Effector memory CD4-positive, alpha-beta T cell (primary cell): ENCODE measurements at regions not wholly inside any gene's neighbourhood (a gene's known extent, or its start where the extent isn't known, plus 50 kb on each side); places are given as distances from the start of the nearest gene placed in this dataset.
"Not testable (repeated sequence)": the region's sequence is repeated elsewhere in the genome, so short reads cannot be mapped to it uniquely, and the experiment has no call there.

Experiments
- DNase-seq, 3 donors: peaks; one replicate each; pipeline ENCODE4 v3.0.0-alpha.2; 2020
- H3K27ac ChIP-seq: 2 replicates; pipeline ENCODE4 v1.7.0; 2013; ENCODE audit warnings: mild to moderate bottlenecking, low read length, moderate library complexity; ENCODE audit not compliant: insufficient read depth, poor library complexity, severe bottlenecking
- H3K27me3 ChIP-seq: replicated peaks from 2 replicates; pipeline ENCODE4 v1.7.0; 2013; ENCODE audit warnings: mild to moderate bottlenecking, low read length; ENCODE audit not compliant: insufficient read depth, control insufficient read depth, poor library complexity, severe bottlenecking
- H3K36me3 ChIP-seq: 2 replicates; pipeline ENCODE4 v1.7.0; 2013; ENCODE audit warnings: mild to moderate bottlenecking, low read length, moderate library complexity; ENCODE audit not compliant: control insufficient read depth, insufficient read depth
- H3K4me1 ChIP-seq: 2 replicates; pipeline ENCODE4 v1.7.0; 2013; ENCODE audit warnings: low read length, mild to moderate bottlenecking; ENCODE audit not compliant: control insufficient read depth, insufficient read depth, poor library complexity, severe bottlenecking
- H3K4me3 ChIP-seq: 2 replicates; pipeline ENCODE4 v1.7.0; 2013; ENCODE audit warnings: low read length, low read depth, mild to moderate bottlenecking; ENCODE audit not compliant: insufficient read depth, poor library complexity, severe bottlenecking
- H3K9me3 ChIP-seq: 2 replicates; pipeline ENCODE4 v1.7.0; 2013; ENCODE audit warnings: mild to moderate bottlenecking, low read length, moderate library complexity; ENCODE audit not compliant: control insufficient read depth

DNA sequence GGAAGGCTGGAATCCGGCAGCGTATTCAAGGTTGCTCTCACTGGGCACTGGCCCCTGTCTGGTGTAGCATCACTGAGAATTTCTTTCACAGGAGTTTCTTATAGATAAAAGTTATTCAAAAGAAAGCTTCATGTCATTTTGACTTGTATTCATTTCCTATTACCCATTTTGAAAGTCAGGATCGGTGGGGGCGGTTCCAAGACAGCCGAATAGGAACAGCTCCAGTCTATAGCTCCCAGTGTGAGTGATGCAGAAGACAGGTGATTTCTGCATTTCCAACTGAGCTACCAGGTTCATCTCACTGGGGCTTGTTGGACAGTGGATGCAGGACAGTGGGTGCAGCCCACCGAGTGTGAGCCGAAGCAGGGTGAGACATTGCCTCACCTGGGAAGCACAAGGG lies 51.5 kb upstream of the CDC42EP3 start:
- H3K4me3 ChIP-seq, DNase-seq, H3K27me3 ChIP-seq, H3K27ac ChIP-seq, H3K9me3 ChIP-seq, H3K4me1 ChIP-seq, H3K36me3 ChIP-seq: not testable (repeated sequence)

GRCh38 chr2:37730037-37730818 lies 58.8 kb upstream of the CDC42EP3 start:
- H3K9me3 ChIP-seq: no peaks in the 10 kb centered on the region
- H3K27ac ChIP-seq: no peak overlapping the region
- H3K4me1 ChIP-seq: no peaks in the 10 kb centered on the region

GRCh38 chr2:37732412-37732811 lies 61.0 kb upstream of the CDC42EP3 start:
- not testable (repeated sequence) for H3K4me1 ChIP-seq, H3K4me3 ChIP-seq, H3K27ac ChIP-seq, H3K27me3 ChIP-seq, H3K36me3 ChIP-seq, DNase-seq, H3K9me3 ChIP-seq

More at GRCh38 chr2:37730037-37730818, 58.8 kb upstream of the CDC42EP3 start:
- Histone ChIP-seq H3K36me3 (no peaks in the 10 kb centered on the region), H3K4me3 (no peak overlapping the region), H3K27me3 (no peaks in the 10 kb centered on the region)
- no peak for DNase-seq

GRCh38 chr2:37733251-37733650 lies 61.8 kb upstream of the CDC42EP3 start:
- Histone ChIP-seq H3K36me3 (no peaks in the 10 kb centered on the region), H3K4me1 (no peaks in the 10 kb centered on the region), H3K9me3 (no peaks in the 10 kb centered on the region), H3K4me3 (no peak overlapping the region), H3K27me3 (no peaks in the 10 kb centered on the region), H3K27ac (no peak overlapping the region)
- DNase-seq: no peak

DNA sequence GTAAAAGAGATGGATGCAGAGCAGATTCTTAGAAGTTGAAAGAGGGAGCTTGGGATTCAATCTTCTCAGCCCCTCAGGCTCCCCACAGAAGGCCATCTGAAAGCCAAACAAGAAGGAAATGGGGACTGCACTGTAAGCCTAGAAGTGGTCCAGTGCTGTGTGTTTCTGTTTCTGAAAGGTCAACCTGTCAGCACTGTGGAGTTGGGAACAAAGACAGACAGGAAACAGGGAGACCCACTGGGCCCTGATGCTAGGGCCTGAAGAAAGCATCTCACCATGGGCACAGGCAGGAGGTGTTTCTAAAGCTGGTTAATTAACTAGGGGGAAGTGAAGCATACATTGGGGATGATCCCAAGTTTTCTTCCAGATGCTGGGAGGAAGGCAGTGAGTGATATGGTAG lies 62.5 kb upstream of the CDC42EP3 start:
- not testable (repeated sequence) for H3K36me3 ChIP-seq, H3K4me1 ChIP-seq, H3K27ac ChIP-seq, H3K27me3 ChIP-seq, DNase-seq, H3K4me3 ChIP-seq, H3K9me3 ChIP-seq

DNA sequence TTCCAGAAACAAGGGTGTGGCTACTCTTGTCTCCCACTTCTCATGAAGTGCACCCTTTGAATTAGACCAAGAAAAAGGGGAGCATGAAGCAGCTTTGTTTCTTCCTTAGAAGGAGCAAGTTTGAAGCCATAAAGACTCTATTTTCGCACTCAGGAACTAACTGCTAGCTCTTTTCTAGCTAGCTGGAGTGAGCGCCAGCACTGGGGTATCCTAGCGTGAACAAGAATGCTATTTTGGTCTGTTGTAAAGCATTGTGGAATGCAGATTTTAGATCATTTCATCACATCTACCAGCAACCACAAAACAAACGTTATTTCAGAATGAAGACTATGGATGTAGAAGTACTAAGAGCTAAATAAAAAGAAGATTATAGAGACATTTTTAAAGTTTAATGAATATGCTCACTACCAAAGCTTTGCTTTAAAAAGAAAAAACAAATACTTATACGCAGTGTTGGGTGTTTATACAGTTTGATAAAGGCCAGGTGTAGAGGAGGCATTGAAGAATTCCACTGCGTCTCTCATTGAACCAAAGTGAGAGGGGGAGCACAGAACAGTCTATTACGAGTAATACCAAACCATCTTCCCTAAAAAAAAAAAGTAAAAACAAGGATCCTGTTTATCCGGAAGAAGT lies 63.6 kb upstream of the CDC42EP3 start:
- DNase-seq, H3K27ac ChIP-seq, H3K27me3 ChIP-seq, H3K9me3 ChIP-seq, H3K36me3 ChIP-seq, H3K4me1 ChIP-seq, H3K4me3 ChIP-seq: not testable (repeated sequence)

GRCh38 chr2:37735524-37735910 lies 64.1 kb upstream of the CDC42EP3 start:
- H3K27ac ChIP-seq, H3K36me3 ChIP-seq, H3K4me1 ChIP-seq, H3K9me3 ChIP-seq, DNase-seq, H3K4me3 ChIP-seq, H3K27me3 ChIP-seq: not testable (repeated sequence)

DNA sequence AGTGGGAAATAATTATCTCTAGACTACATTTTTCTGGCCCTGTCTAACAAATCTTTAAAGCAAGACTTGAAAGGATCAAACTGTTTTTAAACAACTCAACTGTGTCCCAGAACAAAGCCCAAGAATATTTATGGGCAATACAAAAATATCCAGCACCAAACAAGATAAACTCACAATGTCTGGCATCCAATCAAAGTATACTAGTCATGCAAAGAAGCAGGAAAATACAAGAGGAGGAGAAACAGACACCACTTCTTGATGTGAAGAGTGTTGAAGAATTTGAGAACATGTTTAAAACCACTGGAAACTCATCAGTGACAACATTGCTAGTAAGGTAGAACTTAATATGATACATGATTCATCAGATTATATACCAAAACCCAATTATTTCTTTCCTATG lies 66.1 kb upstream of the CDC42EP3 start:
- Histone ChIP-seq H3K4me1 (no peaks in the 10 kb centered on the region), H3K36me3 (no peaks in the 10 kb centered on the region)
- no peak for DNase-seq

DNA sequence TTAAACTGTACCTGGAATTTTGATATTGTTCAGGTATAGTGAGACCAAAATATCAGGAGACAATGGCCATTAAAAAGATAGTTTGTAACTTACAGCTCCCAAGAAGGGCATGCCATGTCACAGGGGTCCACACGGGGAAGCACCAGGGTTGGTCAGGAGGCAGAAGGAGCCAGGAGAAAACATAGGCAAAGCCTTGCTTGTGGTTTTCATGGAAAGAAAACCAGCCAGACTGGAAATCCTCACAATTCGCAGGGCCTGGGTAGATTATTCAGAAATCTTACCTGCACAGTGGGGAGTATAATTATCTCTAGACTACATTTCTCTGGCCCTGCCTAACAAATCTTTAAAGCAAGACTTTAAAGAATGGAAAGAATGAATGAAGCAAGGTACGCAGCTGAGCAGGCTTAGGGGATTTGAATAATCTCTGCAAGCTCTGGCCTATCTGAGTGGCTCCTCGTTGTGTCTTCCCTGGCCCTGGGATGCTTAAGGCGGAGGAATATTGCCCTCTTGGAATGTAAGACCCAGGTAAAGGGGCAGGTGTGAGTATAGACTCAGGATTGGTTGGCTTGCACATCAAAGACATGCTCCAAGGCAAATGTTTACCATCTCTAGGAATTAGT lies 66.9 kb upstream of the CDC42EP3 start:
- Histone ChIP-seq H3K27ac (no peak overlapping the region), H3K4me1 (no peaks in the 10 kb centered on the region), H3K9me3 (no peaks in the 10 kb centered on the region), H3K4me3 (no peak overlapping the region), H3K27me3 (no peaks in the 10 kb centered on the region), H3K36me3 (no peaks in the 10 kb centered on the region)
- DNase-seq: no peak

More for the DNA sequence above, 66.1 kb upstream of the CDC42EP3 start:
- no peaks in the 10 kb centered on the region for H3K27me3 ChIP-seq
- no peak overlapping the region for H3K27ac ChIP-seq
- no peak overlapping the region for H3K4me3 ChIP-seq
- H3K9me3 ChIP-seq: no peaks in the 10 kb centered on the region

- Histone ChIP-seq H3K27me3 (no peaks in the 10 kb centered on the region), H3K36me3 (no peaks in the 10 kb centered on the region), H3K4me1 (no peaks in the 10 kb centered on the region), H3K9me3 (no peaks in the 10 kb centered on the region), H3K4me3 (no peak overlapping the region), H3K27ac (no peak overlapping the region)
- no peak for DNase-seq
Observed at GRCh38 chr2:37739153-37739552, 67.7 kb upstream of the CDC42EP3 start.
